Fibroblast of the aortic adventitia (primary cell): ENCODE measurements at regions not wholly inside any gene's neighbourhood (a gene's known extent, or its start where the extent isn't known, plus 50 kb on each side); places are given as distances from the start of the nearest gene placed in this dataset.
"Not testable (repeated sequence)": the region's sequence is repeated elsewhere in the genome, so short reads cannot be mapped to it uniquely, and the experiment has no call there.

ENCODE experiments used
- DNase-seq: peaks from one replicate; pipeline ENCODE4 v3.0.0-alpha.2; 2010; ENCODE audit warnings: low read depth
- H3K4me3 ChIP-seq: 2 replicates; pipeline ENCODE4 v1.5.1; 2011; ENCODE audit warnings: low read depth, mild to moderate bottlenecking, control low read depth, low read length, moderate library complexity
- CTCF ChIP-seq: IDR thresholded peaks from 2 replicates; pipeline ENCODE4 v1.5.1; 2011; ENCODE audit warnings: mild to moderate bottlenecking, low read length, control low read depth, inconsistent platforms; ENCODE audit not compliant: insufficient read depth

GRCh38 chr9:3742586-3742985, 216.8 kb upstream of the RFX3 start:
- DNase-seq = no peak
- no peak overlapping the region for H3K4me3 ChIP-seq

GRCh38 chr9:3741729-3742128, 215.9 kb upstream of the RFX3 start:
- TF ChIP-seq CTCF = no peak
- no peak for DNase-seq
- no peak overlapping the region for H3K4me3 ChIP-seq

More at GRCh38 chr9:3742586-3742985, 216.8 kb upstream of the RFX3 start:
- TF ChIP-seq CTCF = no peak

- no peak overlapping the region for H3K4me3 ChIP-seq
- no peak for DNase-seq
- TF ChIP-seq CTCF = no peak
These were observed 215.1 kb upstream of the RFX3 start for GRCh38 chr9:3740690-3741419.

GRCh38 chr9:3736161-3736560, 210.4 kb upstream of the RFX3 start:
- no peak for TF ChIP-seq CTCF
- peak; percentile 8 for DNase-seq

GRCh38 chr9:3735251-3735650, 209.4 kb upstream of the RFX3 start:
- H3K4me3 ChIP-seq = no peak overlapping the region
- DNase-seq = no peak
- TF ChIP-seq CTCF = no peak

More at GRCh38 chr9:3736161-3736560, 210.4 kb upstream of the RFX3 start:
- no peak overlapping the region for H3K4me3 ChIP-seq

GRCh38 chr9:3733527-3734262, 207.9 kb upstream of the RFX3 start:
- not testable (repeated sequence) for DNase-seq, H3K4me3 ChIP-seq

GRCh38 chr9:3733039-3733408, 207.2 kb upstream of the RFX3 start:
- H3K4me3 ChIP-seq = no peak overlapping the region
- TF ChIP-seq CTCF = no peak
- DNase-seq = no peak
